Astrocyte (in vitro differentiated cells and primary cell): ENCODE measurements at regions not wholly inside any gene's neighbourhood (a gene's known extent, or its start where the extent isn't known, plus 50 kb on each side); places are given as distances from the start of the nearest gene placed in this dataset.

Experiments
- DNase-seq: peaks from one replicate; pipeline ENCODE4 v3.0.0-alpha.2; 2010; ENCODE audit warnings: low read depth
- FAIRE-seq: peaks from 2 replicates; lab custom pipeline; 2011; peaks lifted over from hg19 to GRCh38; lab: Jason Lieb, UNC
- H2AFZ ChIP-seq: 2 replicates; pipeline ENCODE4 v1.6.0; 2012; ENCODE audit warnings: low read depth, low read length, inconsistent platforms
- H3K27ac ChIP-seq: 2 replicates; pipeline ENCODE4 v1.5.1; 2011; ENCODE audit warnings: low read depth, low read length, inconsistent platforms
- H3K27me3 ChIP-seq: 2 replicates; pipeline ENCODE4 v1.6.0; 2011; ENCODE audit warnings: low read length, inconsistent platforms; ENCODE audit not compliant: insufficient read depth
- H3K36me3 ChIP-seq: 2 replicates; pipeline ENCODE4 v1.5.1; 2011; ENCODE audit warnings: low read length, inconsistent platforms; ENCODE audit not compliant: insufficient read depth
- H3K4me1 ChIP-seq: 2 replicates; pipeline ENCODE4 v1.5.1; 2011; ENCODE audit warnings: low read length, inconsistent platforms; ENCODE audit not compliant: insufficient read depth
- H3K4me2 ChIP-seq: 2 replicates; pipeline ENCODE4 v1.6.0; 2012; ENCODE audit warnings: low read length, inconsistent platforms
- H3K4me3 ChIP-seq: 2 replicates; pipeline ENCODE4 v1.5.1; 2011; ENCODE audit warnings: low read depth, mild to moderate bottlenecking, low read length, inconsistent platforms; ENCODE audit not compliant: insufficient read depth
- H3K79me2 ChIP-seq: 2 replicates; pipeline ENCODE4 v1.6.0; 2012; ENCODE audit warnings: mild to moderate bottlenecking, low read length, inconsistent platforms; ENCODE audit not compliant: insufficient read depth
- H3K9ac ChIP-seq: 2 replicates; pipeline ENCODE4 v1.6.0; 2012; ENCODE audit warnings: mild to moderate bottlenecking, low read length, inconsistent platforms
- H3K9me3 ChIP-seq: 2 replicates; pipeline ENCODE4 v1.5.1; 2012; ENCODE audit warnings: low read depth, mild to moderate bottlenecking, low read length, inconsistent platforms; ENCODE audit not compliant: insufficient read depth
- H4K20me1 ChIP-seq: 2 replicates; pipeline ENCODE4 v1.6.0; 2012; ENCODE audit warnings: low read length, inconsistent platforms; ENCODE audit not compliant: insufficient read depth
- H3K27ac Mint-ChIP-seq: one replicate; pipeline ENCODE4 v1.8.0; 2021; ENCODE audit warnings: mild to moderate bottlenecking, mixed read lengths; ENCODE audit not compliant: unreplicated experiment
- H3K27me3 Mint-ChIP-seq: one replicate; pipeline ENCODE4 v1.8.0; 2021; ENCODE audit warnings: low read depth, mixed read lengths; ENCODE audit not compliant: unreplicated experiment
- H3K36me3 Mint-ChIP-seq: one replicate; pipeline ENCODE4 v1.8.0; 2021; ENCODE audit warnings: low read depth, mixed read lengths; ENCODE audit not compliant: unreplicated experiment
- H3K4me1 Mint-ChIP-seq: one replicate; pipeline ENCODE4 v1.8.0; 2021; ENCODE audit warnings: low read depth, mixed read lengths; ENCODE audit not compliant: unreplicated experiment
- H3K4me3 Mint-ChIP-seq: one replicate; pipeline ENCODE4 v1.8.0; 2021; ENCODE audit warnings: mild to moderate bottlenecking, moderate library complexity, mixed read lengths; ENCODE audit not compliant: unreplicated experiment
- H3K9me3 Mint-ChIP-seq: one replicate; pipeline ENCODE4 v1.8.0; 2021; ENCODE audit warnings: mild to moderate bottlenecking, mixed read lengths; ENCODE audit not compliant: unreplicated experiment
- CTCF ChIP-seq: IDR thresholded peaks from 2 replicates; pipeline ENCODE4 v1.5.1; 2011; ENCODE audit warnings: low read depth, mild to moderate bottlenecking, inconsistent platforms, low read length, moderate library complexity; ENCODE audit not compliant: insufficient read depth
- EZH2 ChIP-seq: IDR thresholded peaks from 2 replicates; pipeline ENCODE4 v1.6.1; 2012; ENCODE audit warnings: mild to moderate bottlenecking, low read length, inconsistent platforms; ENCODE audit not compliant: insufficient read depth

GRCh38 chr5:40001796-40002195 lies 577.0 kb upstream of the DAB2 start:
- peaks cover 3% of the 10 kb centered on the region for H3K27me3 Mint-ChIP-seq
- FAIRE-seq = no peak

GRCh38 chr5:39998518-39998917 lies 573.7 kb upstream of the DAB2 start:
- peaks cover 3% of the 10 kb centered on the region for H3K27me3 Mint-ChIP-seq
- no peaks in the 10 kb centered on the region for H3K36me3 ChIP-seq
- no peak overlapping the region for H3K4me3 ChIP-seq
- H3K4me2 ChIP-seq = no peak overlapping the region
- H4K20me1 ChIP-seq = no peaks in the 10 kb centered on the region
- no peak overlapping the region for H3K9ac ChIP-seq
- H3K4me1 Mint-ChIP-seq = no peaks in the 10 kb centered on the region
- no peaks in the 10 kb centered on the region for H3K9me3 ChIP-seq
- no peak for FAIRE-seq
- DNase-seq = no peak
- no peak overlapping the region for H3K27ac Mint-ChIP-seq
- no peaks in the 10 kb centered on the region for H3K27me3 ChIP-seq
- H3K4me1 ChIP-seq = no peaks in the 10 kb centered on the region
- no peak overlapping the region for H3K27ac ChIP-seq
- no peak overlapping the region for H2AFZ ChIP-seq
- TF ChIP-seq CTCF = no peak
- no peak for TF ChIP-seq EZH2
- no peaks in the 10 kb centered on the region for H3K9me3 Mint-ChIP-seq
- no peaks in the 10 kb centered on the region for H3K79me2 ChIP-seq
- no peaks in the 10 kb centered on the region for H3K36me3 Mint-ChIP-seq
- no peak overlapping the region for H3K4me3 Mint-ChIP-seq

More at GRCh38 chr5:40001796-40002195, 577.0 kb upstream of the DAB2 start:
- Histone ChIP-seq H3K27ac (no peak overlapping the region), H3K4me1 (no peaks in the 10 kb centered on the region), H4K20me1 (no peaks in the 10 kb centered on the region), H3K36me3 (no peaks in the 10 kb centered on the region), H3K9me3 (no peaks in the 10 kb centered on the region), H3K4me3 (no peak overlapping the region), H2AFZ (no peak overlapping the region), H3K9ac (no peak overlapping the region), H3K27me3 (no peaks in the 10 kb centered on the region), H3K4me2 (no peak overlapping the region), H3K79me2 (no peaks in the 10 kb centered on the region)
- H3K36me3 Mint-ChIP-seq = no peaks in the 10 kb centered on the region
- TF ChIP-seq EZH2 (no peak), CTCF (no peak)
- DNase-seq = no peak
- no peaks in the 10 kb centered on the region for H3K9me3 Mint-ChIP-seq
- no peaks in the 10 kb centered on the region for H3K4me1 Mint-ChIP-seq
- no peak overlapping the region for H3K4me3 Mint-ChIP-seq
- H3K27ac Mint-ChIP-seq = no peak overlapping the region

- Histone ChIP-seq H4K20me1 (no peaks in the 10 kb centered on the region), H3K36me3 (no peaks in the 10 kb centered on the region), H3K27ac (no peak overlapping the region), H3K4me3 (no peak overlapping the region), H3K4me1 (no peaks in the 10 kb centered on the region), H3K4me2 (no peak overlapping the region), H3K9me3 (no peaks in the 10 kb centered on the region), H3K79me2 (no peaks in the 10 kb centered on the region), H2AFZ (no peak overlapping the region), H3K9ac (no peak overlapping the region), H3K27me3 (no peaks in the 10 kb centered on the region)
- DNase-seq (no peak), FAIRE-seq (no peak)
- Mint-ChIP-seq H3K27ac (no peak overlapping the region), H3K9me3 (no peaks in the 10 kb centered on the region), H3K4me1 (no peaks in the 10 kb centered on the region), H3K4me3 (no peak overlapping the region), H3K36me3 (no peaks in the 10 kb centered on the region), H3K27me3 (peaks cover 3% of the 10 kb centered on the region)
- TF ChIP-seq EZH2 = no peak
- no peak for TF ChIP-seq CTCF
These were observed 571.2 kb upstream of the DAB2 start for GRCh38 chr5:39995990-39996389.
